Skeletal muscle cell (primary cell): ENCODE measurements at regions not wholly inside any gene's neighbourhood (a gene's known extent, or its start where the extent isn't known, plus 50 kb on each side); places are given as distances from the start of the nearest gene placed in this dataset.
"Not testable (repeated sequence)": the region's sequence is repeated elsewhere in the genome, so short reads cannot be mapped to it uniquely, and the experiment has no call there.

Source experiments
- DNase-seq: peaks from one replicate; pipeline ENCODE4 v3.0.0-alpha.2; 2010; ENCODE audit warnings: low read depth
- H3K4me3 ChIP-seq: 2 replicates; pipeline ENCODE4 v1.5.1; 2011; ENCODE audit warnings: low read depth, mild to moderate bottlenecking, control low read depth, low read length, moderate library complexity

- H3K4me3 ChIP-seq: no peak overlapping the region
Measured at GRCh38 chr2:124967325-124967724, 942.2 kb downstream of the CNTNAP5 start.

GRCh38 chr2:124970030-124970429 lies 944.9 kb downstream of the CNTNAP5 start:
- H3K4me3 ChIP-seq: no peak overlapping the region
- no peak for DNase-seq

More at GRCh38 chr2:124967325-124967724, 942.2 kb downstream of the CNTNAP5 start:
- DNase-seq: no peak

DNA sequence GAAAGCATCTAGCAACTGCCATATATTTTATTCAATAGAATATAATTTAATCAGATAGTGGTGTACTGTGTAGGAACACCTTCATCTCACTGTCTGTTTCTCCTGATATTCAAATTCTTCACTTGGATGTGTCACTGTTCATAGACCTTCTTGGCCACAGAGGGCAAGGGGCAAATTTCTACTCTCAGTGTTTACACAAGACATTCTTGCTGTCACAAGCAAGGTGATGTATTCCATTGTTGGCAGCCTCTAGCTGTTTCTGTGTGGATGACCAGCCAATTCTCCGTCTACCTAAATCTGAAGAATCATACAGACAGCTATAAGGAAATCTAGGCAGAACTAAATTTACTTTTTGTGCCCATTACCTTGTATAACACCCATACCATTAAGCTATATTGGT lies 948.3 kb downstream of the CNTNAP5 start:
- no peak overlapping the region for H3K4me3 ChIP-seq
- DNase-seq: no peak

DNA sequence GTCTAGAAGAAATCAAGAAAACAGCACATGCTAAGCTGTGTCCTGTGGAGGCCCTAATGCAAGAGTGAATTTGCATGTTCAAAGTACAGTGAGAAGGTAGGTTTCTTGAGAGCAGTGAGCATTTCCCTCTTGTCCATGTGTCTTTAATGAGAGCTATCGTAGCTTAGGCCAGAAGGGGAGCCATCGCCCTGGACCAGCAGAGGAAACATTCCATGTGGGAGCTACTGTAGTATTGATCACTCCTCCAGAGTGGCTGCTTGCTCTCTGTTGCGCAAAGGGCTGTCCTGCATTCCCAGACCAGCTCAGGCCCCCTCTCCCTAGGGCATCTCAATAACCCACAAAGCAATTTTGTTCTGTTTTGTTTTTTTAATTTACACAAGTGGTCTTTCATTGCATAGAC lies 950.1 kb downstream of the CNTNAP5 start:
- H3K4me3 ChIP-seq: no peak overlapping the region
- no peak for DNase-seq

- no peak overlapping the region for H3K4me3 ChIP-seq
- no peak for DNase-seq
Measured at GRCh38 chr2:124975648-124976047, 950.6 kb downstream of the CNTNAP5 start.

GRCh38 chr2:124978597-124978996 lies 953.5 kb downstream of the CNTNAP5 start:
- no peak overlapping the region for H3K4me3 ChIP-seq
- no peak for DNase-seq

DNA sequence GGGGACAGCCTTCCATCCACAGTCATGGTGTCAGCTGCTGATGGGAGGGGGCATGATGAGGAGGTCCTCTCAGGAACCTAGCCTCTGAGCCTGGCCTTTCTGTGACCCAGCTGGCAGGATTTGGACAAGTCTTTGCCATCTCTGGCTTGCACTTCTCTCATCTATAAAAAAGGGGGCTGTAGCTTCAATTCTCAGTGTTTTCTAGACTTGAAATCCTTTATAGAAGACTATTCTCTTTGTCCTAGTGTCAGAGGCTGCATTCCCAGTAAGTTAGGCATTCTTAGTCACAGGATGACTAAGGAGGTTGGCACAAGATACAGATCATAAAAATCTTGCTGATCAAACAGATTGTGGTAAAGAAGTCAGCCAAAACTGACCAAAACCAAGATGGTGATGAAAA lies 958.5 kb downstream of the CNTNAP5 start:
- no peak overlapping the region for H3K4me3 ChIP-seq
- DNase-seq: peak; percentile 43

DNA sequence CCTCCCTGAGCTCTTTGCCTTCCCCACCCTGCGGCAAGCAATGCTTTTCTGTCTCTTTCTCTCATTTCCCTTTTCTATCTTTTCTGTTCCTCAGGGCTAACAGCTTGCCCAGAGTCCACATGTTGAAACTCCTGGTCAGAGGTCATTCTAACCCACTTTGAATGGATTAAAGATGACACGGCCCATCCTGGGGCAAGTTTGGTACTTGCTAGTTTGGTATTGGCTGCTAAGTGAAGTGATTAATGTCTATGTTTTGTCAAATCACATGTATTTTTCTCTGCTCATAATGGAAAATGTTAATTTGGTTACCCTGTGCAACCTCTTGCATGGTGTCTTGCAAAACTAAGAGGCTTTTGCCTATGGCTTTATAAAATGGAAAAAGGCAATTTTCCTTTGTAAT lies 960.2 kb downstream of the CNTNAP5 start:
- no peak overlapping the region for H3K4me3 ChIP-seq
- no peak for DNase-seq

DNA sequence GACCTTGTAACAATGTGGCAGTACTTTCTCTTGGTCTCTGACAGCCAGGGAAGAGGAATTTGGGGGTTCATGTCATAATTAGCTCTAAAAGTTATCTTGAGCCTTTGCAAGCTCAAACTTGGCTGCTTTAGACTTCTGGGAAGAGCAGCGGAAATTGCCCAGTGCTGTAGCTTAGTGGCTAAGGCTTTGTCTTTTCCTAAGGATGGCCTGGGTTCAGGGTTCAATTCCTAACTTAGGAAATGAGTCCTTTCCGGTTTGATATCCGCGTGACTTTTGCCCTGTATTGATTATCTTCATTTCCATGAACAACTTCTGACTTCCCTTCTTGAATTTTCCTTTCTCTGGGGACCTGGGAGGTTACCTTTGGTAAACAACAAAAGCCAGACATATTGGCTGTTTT lies 961.0 kb downstream of the CNTNAP5 start:
- H3K4me3 ChIP-seq: no peak overlapping the region
- no peak for DNase-seq

DNA sequence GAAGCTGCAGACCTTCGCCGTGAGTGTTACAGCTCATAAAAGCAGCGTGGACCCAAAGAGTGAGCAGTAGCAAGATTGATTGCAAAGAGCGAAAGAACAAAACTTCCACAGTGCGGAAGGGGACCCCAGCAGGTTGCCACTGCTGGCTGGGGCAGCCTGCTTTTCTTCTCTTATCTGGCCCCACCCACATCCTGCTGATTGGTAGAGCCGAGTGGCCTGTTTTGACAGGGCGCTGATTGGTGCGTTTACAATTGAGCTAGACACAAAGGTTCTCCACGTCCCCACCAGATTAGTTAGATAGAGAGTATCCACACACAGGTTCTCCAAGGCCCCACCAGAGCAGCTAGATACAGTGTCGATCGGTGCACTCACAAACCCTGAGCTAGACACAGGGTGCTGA lies 961.8 kb downstream of the CNTNAP5 start:
- H3K4me3 ChIP-seq, DNase-seq: not testable (repeated sequence)

- not testable (repeated sequence) for DNase-seq, H3K4me3 ChIP-seq
Measured at GRCh38 chr2:124987436-124987835, 962.3 kb downstream of the CNTNAP5 start.

GRCh38 chr2:124988111-124988510 lies 963.0 kb downstream of the CNTNAP5 start:
- no peak for DNase-seq
- no peak overlapping the region for H3K4me3 ChIP-seq

DNA sequence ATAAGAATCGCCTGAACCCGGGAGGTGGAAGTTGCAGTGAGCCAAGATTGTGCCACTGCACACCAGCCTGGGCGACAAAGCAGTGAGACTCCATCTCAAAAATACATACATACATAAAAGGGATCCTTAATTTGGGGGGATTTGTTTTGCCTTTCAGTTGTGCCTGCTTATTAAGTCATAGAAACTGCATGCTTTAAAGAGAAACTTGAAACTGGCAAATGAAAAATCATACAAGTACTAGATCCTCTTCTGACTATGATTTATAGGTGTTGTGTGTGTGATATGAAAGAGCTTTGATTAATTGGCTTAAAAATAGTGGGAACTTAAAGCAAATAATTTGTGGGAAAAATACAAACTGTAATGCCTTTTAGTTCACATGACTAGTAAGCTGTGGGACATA lies 963.7 kb downstream of the CNTNAP5 start:
- no peak for DNase-seq
- H3K4me3 ChIP-seq: no peak overlapping the region

- DNase-seq: no peak
- no peak overlapping the region for H3K4me3 ChIP-seq
Measured at GRCh38 chr2:124993809-124994208, 968.7 kb downstream of the CNTNAP5 start.

- no peak for DNase-seq
- no peak overlapping the region for H3K4me3 ChIP-seq
Measured at GRCh38 chr2:124995185-124995912, 970.3 kb downstream of the CNTNAP5 start.

DNA sequence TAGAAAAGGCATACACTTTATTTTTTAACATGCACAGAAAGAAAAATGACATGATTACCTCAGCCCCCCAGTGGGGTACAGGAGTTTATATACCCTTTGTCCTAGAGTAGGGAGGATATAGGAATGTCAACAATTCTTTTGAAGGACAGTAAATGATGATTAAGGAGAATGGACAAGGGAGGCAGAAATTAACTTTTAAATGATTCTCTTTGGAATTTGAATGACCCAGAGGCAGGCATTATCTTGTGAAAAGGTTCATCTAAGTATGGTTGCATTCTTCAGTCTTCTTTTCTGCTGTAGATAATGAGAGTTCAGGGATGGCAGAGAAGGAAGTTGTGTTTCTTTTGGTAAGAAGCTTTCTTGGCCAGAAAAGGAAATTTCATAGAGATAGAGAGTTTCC lies 971.3 kb downstream of the CNTNAP5 start:
- no peak overlapping the region for H3K4me3 ChIP-seq
- no peak for DNase-seq

DNA sequence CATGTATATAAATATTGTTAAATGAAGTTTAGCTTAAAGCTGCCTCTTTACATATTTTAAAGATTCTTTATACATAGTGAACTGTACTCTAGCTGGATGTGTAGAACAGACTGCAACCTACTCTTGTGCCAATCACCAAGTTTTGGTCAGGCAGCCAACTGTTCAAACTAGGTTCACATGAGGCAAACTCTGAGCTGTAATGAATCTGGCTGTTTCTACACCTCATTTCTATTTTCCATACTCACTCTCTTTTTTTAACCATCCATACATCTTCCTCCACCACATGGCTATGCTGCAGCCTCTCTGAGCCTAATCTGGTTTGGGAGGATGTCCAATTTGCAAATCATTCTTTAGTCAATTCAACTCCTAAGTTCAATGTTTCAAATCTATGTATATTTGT lies 974.8 kb downstream of the CNTNAP5 start:
- no peak overlapping the region for H3K4me3 ChIP-seq
- no peak for DNase-seq

DNA sequence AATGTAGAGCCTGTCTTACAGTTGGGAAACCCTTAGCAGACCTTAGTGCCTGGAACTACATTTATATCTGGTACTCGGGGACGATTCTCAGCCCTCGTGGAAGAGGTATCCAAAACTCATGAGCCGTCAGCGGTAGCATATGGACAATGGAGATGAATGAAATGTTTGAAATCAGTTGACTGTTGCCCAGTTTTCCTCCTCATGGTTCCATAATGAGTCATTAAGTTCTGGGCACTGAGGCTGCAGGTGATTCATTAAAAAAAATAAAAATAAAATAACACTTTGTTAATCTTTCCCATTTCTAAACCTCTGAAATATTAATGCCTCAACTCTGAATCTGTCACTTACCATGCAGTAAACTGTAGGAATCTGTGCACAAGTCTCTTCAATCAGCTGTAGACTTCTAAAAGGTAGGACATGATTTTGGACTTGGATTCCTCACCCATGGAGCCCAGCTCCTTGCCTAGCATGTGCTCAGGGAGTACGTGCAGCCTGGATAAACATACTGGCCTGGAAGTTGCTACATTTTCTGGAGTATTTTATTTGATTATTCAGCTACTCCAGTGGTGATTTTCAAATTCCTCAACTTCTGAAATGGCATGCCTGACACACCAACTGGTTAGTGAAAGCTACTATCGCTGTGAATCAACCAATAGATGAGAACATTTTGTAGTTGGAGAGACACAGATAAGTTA lies 979.2 kb downstream of the CNTNAP5 start:
- H3K4me3 ChIP-seq: no peak overlapping the region
- no peak for DNase-seq

- H3K4me3 ChIP-seq: no peak overlapping the region
- DNase-seq: no peak
Measured at GRCh38 chr2:125006676-125007075, 981.6 kb downstream of the CNTNAP5 start.

DNA sequence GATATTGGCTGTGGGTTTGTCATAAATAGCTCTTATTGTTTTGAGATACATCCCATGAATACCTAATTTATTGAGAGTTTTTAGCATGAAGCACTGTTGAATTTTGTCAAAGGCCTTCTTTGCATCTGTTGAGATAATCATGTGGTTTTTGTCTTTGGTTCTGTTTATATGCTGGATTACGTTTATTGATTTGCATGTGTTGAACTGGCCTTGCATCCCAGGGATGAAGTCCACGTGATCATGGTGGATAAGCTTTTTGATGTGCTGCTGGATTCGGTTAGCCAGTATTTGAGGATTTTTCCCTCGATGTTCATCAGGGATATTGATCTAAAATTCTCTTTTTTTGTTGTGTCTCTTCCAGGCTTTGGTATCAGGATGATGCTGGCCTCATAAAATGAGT lies 1003.6 kb downstream of the CNTNAP5 start:
- not testable (repeated sequence) for H3K4me3 ChIP-seq, DNase-seq

GRCh38 chr2:125033871-125034270 lies 1008.8 kb downstream of the CNTNAP5 start:
- no peak for DNase-seq
- H3K4me3 ChIP-seq: no peak overlapping the region
